ENCODE measurements at regions not wholly inside any gene's neighbourhood (a gene's known extent, or its start where the extent isn't known, plus 50 kb on each side); places are given as distances from the start of the nearest gene placed in this dataset.

- no peak overlapping the region for H2BK5ac ChIP-seq (ENCODE audit: insufficient read length, low read length)
- no peak overlapping the region for H3K4ac ChIP-seq (ENCODE audit: low read depth, low read length)
- H2AFZ ChIP-seq (ENCODE audit: low read length), result no peak overlapping the region
- no peak overlapping the region for H2BK15ac ChIP-seq (ENCODE audit: low read depth, low read length)
- no peak overlapping the region for H4K91ac ChIP-seq (ENCODE audit: insufficient read length, low read depth, low read length)
- no peaks in the 10 kb centered on the region for H3K27me3 ChIP-seq (ENCODE audit: insufficient read depth, low read length)
- Mint-ChIP-seq H3K36me3 (ENCODE audit: insufficient read depth in 1 of 3, low read depth in 3 of 3) (peaks cover 0 to 4% (median 2%) of the 10 kb centered on the region in 3 experiments; a peak in 4 of 7 replicates), H3K27ac (no peak overlapping the region), H3K27me3 (ENCODE audit: low read depth) (no peaks in the 10 kb centered on the region; the same call in none of the 2 replicates), H3K4me1 (peaks cover 4 to 5% of the 10 kb centered on the region in 2 experiments; a peak in 2 of 4 replicates), H3K9me3 (peaks cover 10 to 11% of the 10 kb centered on the region in 2 experiments), H3K4me3 (no peak overlapping the region)
- H4K5ac ChIP-seq (ENCODE audit: insufficient read length, low read depth, low read length), result no peak overlapping the region
- H4K8ac ChIP-seq (replicated peaks; ENCODE audit: insufficient read length, low read depth, low read length), result no peak overlapping the region
- no peak overlapping the region for H3K56ac ChIP-seq (ENCODE audit: insufficient read length, low read depth, low read length)
- no CpG with 5 or more reads among the region's 5 CpGs for WGBS (ENCODE audit: extremely low coverage, insufficient read length, low lambda C conversion rate)
- no peaks in the 10 kb centered on the region for H4K20me1 ChIP-seq (ENCODE audit: control insufficient read depth, insufficient read depth, insufficient read length)
- TF ChIP-seq, protein P1, sequence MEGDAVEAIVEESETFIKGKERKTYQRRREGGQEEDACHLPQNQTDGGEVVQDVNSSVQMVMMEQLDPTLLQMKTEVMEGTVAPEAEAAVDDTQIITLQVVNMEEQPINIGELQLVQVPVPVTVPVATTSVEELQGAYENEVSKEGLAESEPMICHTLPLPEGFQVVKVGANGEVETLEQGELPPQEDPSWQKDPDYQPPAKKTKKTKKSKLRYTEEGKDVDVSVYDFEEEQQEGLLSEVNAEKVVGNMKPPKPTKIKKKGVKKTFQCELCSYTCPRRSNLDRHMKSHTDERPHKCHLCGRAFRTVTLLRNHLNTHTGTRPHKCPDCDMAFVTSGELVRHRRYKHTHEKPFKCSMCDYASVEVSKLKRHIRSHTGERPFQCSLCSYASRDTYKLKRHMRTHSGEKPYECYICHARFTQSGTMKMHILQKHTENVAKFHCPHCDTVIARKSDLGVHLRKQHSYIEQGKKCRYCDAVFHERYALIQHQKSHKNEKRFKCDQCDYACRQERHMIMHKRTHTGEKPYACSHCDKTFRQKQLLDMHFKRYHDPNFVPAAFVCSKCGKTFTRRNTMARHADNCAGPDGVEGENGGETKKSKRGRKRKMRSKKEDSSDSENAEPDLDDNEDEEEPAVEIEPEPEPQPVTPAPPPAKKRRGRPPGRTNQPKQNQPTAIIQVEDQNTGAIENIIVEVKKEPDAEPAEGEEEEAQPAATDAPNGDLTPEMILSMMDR (conservative IDR thresholded peaks at IDR 0.05), result no peak
- no peak overlapping the region for H3T11ph ChIP-seq (ENCODE audit: low read length)
- H3K9me3 ChIP-seq (ENCODE audit: control insufficient read depth, low read depth, low read length), result no peaks in the 10 kb centered on the region
- no peak overlapping the region for H3K4me2 ChIP-seq (ENCODE audit: insufficient read depth, insufficient read length, low read length)
- peaks cover 2% of the 10 kb centered on the region; the same call in 1 of the 2 replicates for H3K4me1 ChIP-seq (ENCODE audit: insufficient read depth, low read length)
- H2BK120ac ChIP-seq (ENCODE audit: low read depth, low read length, poor library complexity, severe bottlenecking), result no peak overlapping the region
- H3K79me1 ChIP-seq (ENCODE audit: insufficient read depth, low read depth, low read length, poor library complexity, severe bottlenecking), result no peaks in the 10 kb centered on the region
- no peak overlapping the region for H3K27ac ChIP-seq (ENCODE audit: insufficient read length, low read depth, low read length)
- no peak overlapping the region for H2BK12ac ChIP-seq (ENCODE audit: insufficient read length, low read depth, low read length)
- no peak overlapping the region for H2BK20ac ChIP-seq (ENCODE audit: low read depth, low read length, poor library complexity, severe bottlenecking)
- H3K14ac ChIP-seq (ENCODE audit: insufficient read depth, low read length), result no peak overlapping the region
- H3K23ac ChIP-seq (ENCODE audit: insufficient read length, low read depth, low read length), result no peak overlapping the region
- no peak overlapping the region for H2AK5ac ChIP-seq (ENCODE audit: insufficient read length, low read length)
- no peak overlapping the region for H3K9ac ChIP-seq (ENCODE audit: extremely low read depth, insufficient read length, low read length)
- no peaks in the 10 kb centered on the region for H3K79me2 ChIP-seq (ENCODE audit: insufficient read depth, low read length)
- no peak for DNase-seq
- no peak overlapping the region for H3K18ac ChIP-seq (ENCODE audit: insufficient read length, low read depth, low read length)
- no peaks in the 10 kb centered on the region for H3K23me2 ChIP-seq (ENCODE audit: insufficient read length, low read depth, low read length, poor library complexity, severe bottlenecking)
These were observed 544.1 kb downstream of the SOX11 start for GRCh38 chr2:6236317-6236716.

Data from H9 (cell line).